Stimulated activated CD8-positive, alpha-beta memory T cell treated with anti-CD3 and anti-CD28 coated beads, Interleukin-12 subunit alpha, Interleukin-12 subunit beta, amount 100 ng/mL, for 4 hours (primary cell): ENCODE measurements at regions not wholly inside any gene's neighbourhood (a gene's known extent, or its start where the extent isn't known, plus 50 kb on each side); places are given as distances from the start of the nearest gene placed in this dataset.
"Not testable (repeated sequence)": the region's sequence is repeated elsewhere in the genome, so short reads cannot be mapped to it uniquely, and the experiment has no call there.

ENCODE experiments used
- DNase-seq: peaks from one replicate; pipeline ENCODE4 v3.0.0-alpha.2; 2020; ENCODE audit warnings: low read depth

- no peak for DNase-seq
Observed at GRCh38 chr7:409339-410281, 110.0 kb downstream of the PDGFA start.

DNA sequence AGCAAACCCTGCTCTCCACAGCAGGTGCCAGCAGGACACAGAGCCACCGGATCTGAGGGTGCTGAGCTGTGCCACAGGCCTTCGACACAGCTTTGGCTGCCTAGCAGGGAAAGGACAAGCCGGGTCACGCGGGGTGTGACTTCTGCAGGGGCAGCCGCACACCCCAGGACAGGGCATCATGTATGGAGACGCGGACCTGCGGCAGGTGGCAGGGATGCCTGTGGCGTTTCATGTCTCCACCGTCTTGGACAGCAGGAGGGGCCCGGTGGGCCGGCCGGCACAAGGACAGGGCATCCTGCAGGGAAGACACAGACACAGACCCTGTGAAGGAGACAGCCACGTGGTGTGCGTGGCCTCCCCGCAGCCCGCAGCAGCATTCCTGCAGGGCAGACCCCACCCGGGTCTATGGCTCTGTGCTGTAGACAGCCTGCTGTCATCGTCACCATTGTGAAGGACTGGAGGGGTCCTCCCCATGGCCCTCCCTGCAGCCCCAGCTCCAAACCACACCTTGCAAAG is 109.2 kb downstream of the PDGFA start:
- DNase-seq, result no peak

- not testable (repeated sequence) for DNase-seq
Observed at GRCh38 chr7:411116-411515, 108.5 kb downstream of the PDGFA start.

- DNase-seq, result no peak
Observed at GRCh38 chr7:411677-412312, 107.9 kb downstream of the PDGFA start.

- DNase-seq, result no peak
Observed at GRCh38 chr7:412313-412710, 107.3 kb downstream of the PDGFA start.

- no peak for DNase-seq
Observed at GRCh38 chr7:414681-415560, 104.7 kb downstream of the PDGFA start.

DNA sequence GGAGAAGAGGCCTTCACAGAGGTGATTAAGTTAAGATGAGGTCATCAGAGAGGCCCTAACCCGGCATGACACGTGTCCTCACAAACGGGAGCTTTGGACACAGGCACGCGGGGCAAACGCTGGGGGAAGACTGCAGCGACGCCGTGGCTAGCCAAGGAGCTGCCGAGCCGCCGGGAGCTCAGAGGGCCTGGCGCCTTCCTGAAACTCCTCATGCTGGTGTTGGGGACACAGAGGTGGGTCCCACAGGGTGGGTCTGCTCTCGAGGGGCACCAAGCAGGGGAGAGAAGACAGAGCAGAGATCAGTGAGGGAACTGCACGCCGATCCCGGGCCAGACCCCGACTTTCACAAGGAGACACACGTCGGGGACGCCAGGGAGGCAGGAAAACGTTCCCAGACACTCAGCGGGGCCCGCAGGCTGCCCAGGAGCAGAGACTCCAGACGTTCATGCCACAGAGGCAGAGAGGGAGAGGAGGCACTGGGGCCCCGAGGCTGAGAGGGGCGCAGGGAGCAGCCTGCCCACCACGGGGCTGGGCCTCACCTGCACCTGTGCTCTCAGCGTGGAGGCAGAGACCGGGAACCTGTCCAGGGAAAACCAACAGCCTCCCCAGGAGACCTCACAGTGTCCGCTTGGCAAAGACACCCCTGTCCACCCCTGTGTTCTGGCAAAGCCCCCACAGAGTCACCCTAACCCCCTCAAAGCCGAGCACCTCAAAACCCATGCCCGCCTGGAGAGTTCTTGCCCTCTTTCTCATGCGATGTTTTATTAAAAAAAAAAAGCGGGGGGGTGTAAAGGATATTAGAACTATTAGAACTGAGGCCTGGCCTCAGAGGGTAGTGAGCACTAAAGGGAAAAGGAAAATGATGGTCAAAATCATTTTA is 103.8 kb downstream of the PDGFA start:
- DNase-seq, result no peak

DNA sequence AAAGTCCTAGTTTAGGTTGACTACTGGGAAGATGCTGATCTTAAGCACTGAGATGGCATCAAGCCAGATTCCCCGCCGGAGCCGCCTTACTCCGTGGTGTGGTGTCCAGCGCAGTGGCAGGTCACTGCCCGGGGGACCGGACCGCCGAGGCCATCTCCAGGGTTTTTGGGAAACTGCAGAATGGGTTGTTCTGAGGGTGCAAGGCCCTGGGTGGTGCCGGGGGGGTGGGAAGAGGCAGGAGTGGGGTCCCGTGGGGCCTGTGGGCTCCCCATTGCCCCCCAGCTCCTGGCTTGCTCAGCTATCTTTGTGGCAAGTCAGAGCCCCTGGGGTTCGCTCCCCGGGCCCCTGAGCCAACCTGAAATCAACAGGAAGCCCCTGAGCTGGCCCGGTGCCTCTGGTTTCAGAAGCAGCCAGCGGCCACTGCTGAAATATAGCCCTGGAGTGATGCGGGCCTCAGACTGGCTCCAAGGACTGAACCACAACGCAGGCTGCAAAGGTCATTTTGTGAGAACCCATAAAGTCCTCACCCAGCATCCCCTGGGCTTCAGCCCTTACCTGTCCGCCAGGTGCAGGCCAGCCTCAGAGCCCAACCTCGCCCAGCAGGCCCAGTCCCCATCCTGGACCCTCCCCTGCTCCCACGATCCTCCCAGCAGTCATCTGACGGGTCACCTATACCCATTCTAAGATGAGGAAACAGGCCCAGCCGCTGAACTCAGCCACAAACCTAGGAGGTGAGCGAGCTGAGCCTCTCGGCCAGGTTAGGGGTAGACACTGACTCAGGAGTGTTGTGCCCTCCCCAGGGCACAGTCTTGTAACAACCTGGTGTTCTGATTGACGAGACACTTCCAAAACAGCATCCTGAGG is 102.7 kb downstream of the PDGFA start:
- DNase-seq, result no peak

GRCh38 chr7:417625-417889 is 102.1 kb downstream of the PDGFA start:
- DNase-seq, result no peak

GRCh38 chr7:417973-418601 is 101.6 kb downstream of the PDGFA start:
- DNase-seq, result no peak

DNA sequence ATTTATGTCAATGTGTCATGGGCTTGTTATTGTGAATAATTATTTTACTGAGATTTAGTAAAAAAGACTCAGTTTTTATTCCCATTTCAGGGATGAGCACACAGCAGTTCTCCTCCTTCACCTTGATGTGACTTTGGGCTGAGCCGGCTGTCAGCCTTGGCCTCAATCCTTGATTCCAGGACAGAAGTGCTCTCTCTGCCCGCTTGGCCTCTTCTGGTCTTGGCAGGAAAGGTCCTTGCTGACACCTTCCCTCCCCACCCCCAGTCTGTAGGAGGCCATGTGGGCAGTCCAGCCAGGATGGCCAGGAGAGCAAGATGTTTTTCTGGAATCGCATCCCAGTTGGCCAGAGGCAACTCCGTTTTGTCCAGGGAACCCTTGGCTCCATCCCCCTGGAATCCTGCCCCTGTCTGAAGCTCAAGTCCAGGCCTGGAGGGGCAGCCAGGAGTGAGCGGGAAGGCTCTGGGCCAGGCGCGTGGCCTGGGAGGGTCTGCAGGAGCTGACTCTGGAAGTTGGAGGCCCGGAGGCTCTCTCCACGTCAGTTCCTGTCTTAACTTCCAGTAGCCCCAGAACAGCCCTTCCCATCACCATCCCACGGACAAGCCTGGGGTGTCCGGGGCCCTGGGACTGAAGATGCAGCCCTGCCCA is 100.9 kb downstream of the PDGFA start:
- no peak for DNase-seq

- no peak for DNase-seq
Observed at GRCh38 chr7:420142-421093, 99.2 kb downstream of the PDGFA start.

DNA sequence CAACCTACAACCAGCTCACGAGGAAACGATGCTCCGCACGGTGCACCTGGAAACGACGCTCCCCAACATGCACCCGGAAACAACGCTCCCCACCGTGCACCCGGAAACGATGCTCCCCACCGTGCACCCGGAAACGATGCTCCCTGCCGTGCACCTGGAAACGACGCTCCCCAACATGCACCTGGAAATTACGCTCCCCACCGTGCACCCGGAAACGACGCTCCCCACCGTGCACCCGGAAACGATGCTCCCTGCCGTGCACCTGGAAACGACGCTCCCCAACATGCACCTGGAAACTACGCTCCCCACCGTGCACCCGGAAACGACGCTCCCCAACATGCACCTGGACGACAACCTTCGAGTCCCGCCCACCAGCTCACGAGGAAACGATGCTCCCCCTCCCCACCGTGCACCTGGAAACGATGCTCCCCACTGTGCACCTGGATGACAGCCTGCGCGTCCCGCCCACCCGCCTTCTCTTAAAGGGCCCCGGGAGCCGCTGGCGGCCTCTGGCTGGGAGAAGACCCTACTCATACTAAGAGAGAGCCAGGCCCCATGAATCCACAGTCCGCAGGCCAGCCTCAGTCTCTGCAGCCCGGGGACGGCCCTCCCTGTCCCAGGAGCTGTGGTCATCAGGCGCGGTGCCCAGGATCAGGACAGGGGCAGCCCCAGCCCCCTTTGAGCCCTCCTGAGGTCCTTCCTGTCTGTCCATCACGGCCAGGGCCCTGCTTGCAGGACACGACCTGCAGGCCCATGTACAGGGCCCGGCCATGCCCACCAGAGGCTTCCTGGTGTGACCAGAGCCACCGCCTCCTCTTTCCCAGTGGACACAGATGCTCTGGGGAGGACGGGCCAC is 98.3 kb downstream of the PDGFA start:
- no peak for DNase-seq

DNA sequence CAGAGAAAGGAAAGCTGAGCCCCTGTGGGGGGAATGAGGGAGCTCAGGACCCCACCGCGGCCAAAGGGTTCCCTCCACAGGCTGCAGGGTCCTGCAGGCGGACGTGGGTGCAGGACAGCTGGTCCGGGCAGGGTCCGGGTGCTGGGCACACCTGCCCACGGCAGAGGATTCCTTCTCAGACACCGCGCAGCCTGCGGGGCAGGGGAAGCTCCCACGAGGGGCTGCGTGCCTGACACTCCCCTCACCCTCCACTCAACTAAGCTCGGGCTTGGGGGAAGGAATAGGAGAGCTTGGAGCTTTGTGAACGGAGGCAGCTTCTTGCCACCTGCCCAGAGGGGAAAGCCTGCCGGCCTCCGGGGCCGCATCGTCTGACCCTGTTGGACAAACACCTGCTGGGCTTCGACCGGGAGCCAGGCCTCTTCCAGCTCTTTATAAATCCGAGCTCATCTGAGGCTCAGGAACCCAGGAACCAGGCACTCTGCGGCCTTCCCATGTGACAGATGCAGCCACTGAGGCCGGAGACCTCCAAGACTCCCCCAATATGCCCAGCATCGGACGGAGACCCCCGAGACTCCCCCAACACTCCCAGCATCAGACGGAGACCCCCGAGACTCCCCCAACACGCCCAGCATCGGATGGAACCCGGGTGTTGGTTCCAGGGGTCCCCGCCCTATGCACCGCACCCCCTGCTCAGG is 97.3 kb downstream of the PDGFA start:
- no peak for DNase-seq

- DNase-seq, result no peak
Observed at GRCh38 chr7:422886-423225, 96.8 kb downstream of the PDGFA start.

DNA sequence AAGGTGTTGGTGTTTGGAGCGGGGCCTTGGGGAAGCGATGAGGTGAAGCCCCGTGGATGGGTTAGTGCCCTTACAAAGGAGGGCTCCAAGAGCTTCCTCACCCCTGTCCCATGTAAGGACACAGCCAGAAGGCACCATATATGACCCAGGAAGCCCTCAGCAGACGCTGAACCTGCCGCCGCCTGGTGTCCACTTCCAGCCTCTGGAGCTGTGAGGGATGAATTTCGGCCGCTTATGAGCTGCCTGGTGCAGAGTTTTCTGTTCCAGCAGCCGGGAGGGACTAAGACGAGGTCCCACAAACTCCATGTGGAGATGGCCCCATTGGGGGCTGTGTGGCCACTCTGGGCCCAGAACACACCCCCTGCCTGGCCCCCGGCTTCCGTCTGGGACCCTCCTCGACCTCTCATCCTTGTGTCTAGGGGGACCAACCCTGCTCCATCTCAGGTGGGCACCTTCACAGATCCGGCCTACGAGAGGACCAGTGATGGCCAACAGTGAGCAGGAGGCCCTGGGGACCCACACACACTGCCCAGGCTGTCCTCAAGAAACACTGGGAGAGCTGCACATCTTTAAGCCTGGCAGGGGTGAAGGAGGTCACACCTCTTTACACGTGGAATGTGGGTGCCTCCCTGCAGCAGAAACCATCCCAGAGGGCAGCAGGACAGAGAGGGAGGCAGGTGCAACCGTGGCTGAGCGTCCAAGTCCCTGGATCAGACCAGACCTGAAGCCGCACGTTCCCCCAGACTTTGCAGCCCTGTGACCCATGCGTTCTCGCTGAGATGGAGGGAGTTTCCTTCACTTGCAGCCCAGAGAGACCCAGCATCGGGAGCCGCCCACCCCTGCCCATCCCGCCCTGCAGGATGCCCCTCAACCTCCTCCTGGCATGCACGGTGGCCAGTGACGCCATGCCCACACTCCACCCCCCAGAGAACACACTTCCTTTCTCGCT is 96.1 kb downstream of the PDGFA start:
- no peak for DNase-seq
